ENCODE measurements at regions not wholly inside any gene's neighbourhood (a gene's known extent, or its start where the extent isn't known, plus 50 kb on each side); places are given as distances from the start of the nearest gene placed in this dataset.

GRCh38 chr9:90419221-90419851, 223.3 kb downstream of the DIRAS2 start:
- no peak for DNase-seq (ENCODE audit: low spot score)

- DNase-seq (ENCODE audit: low spot score), result no peak
Observed at GRCh38 chr9:90420211-90420610, 222.4 kb downstream of the DIRAS2 start.

GRCh38 chr9:90420768-90421513, 221.7 kb downstream of the DIRAS2 start:
- no peak for DNase-seq (ENCODE audit: low spot score)

- DNase-seq (ENCODE audit: low spot score), result no peak
Observed at GRCh38 chr9:90421786-90422185, 220.8 kb downstream of the DIRAS2 start.

- no peak for DNase-seq (ENCODE audit: low spot score)
Observed at GRCh38 chr9:90423661-90424193, 218.9 kb downstream of the DIRAS2 start.

- no peak for DNase-seq (ENCODE audit: low spot score)
Observed at GRCh38 chr9:90428517-90428916, 214.1 kb downstream of the DIRAS2 start.

GRCh38 chr9:90432951-90433350, 209.7 kb downstream of the DIRAS2 start:
- DNase-seq (ENCODE audit: low spot score), result no peak

- peak; percentile 17 for DNase-seq (ENCODE audit: low spot score)
Observed at GRCh38 chr9:90433398-90433941, 209.2 kb downstream of the DIRAS2 start.

- no peak for DNase-seq (ENCODE audit: low spot score)
Observed at GRCh38 chr9:90441814-90442213, 200.8 kb downstream of the DIRAS2 start.

GRCh38 chr9:90442723-90443122, 199.9 kb downstream of the DIRAS2 start:
- no peak for DNase-seq (ENCODE audit: low spot score)

GRCh38 chr9:90444609-90445204, 197.9 kb downstream of the DIRAS2 start:
- no peak for DNase-seq (ENCODE audit: low spot score)

GRCh38 chr9:90445391-90445790, 197.2 kb downstream of the DIRAS2 start:
- no peak for DNase-seq (ENCODE audit: low spot score)

GRCh38 chr9:90446200-90446948, 196.2 kb downstream of the DIRAS2 start:
- no peak for DNase-seq (ENCODE audit: low spot score)

GRCh38 chr9:90447773-90448172, 194.9 kb downstream of the DIRAS2 start:
- DNase-seq (ENCODE audit: low spot score), result no peak

GRCh38 chr9:90449213-90449925, 193.3 kb downstream of the DIRAS2 start:
- DNase-seq (ENCODE audit: low spot score), result no peak

- DNase-seq (ENCODE audit: low spot score), result no peak
Observed at GRCh38 chr9:90451804-90452203, 190.8 kb downstream of the DIRAS2 start.

GRCh38 chr9:90455316-90455715, 187.3 kb downstream of the DIRAS2 start:
- no peak for DNase-seq (ENCODE audit: low spot score)

- no peak for DNase-seq (ENCODE audit: low spot score)
Observed at GRCh38 chr9:90457386-90458190, 185.0 kb downstream of the DIRAS2 start.

GRCh38 chr9:90458485-90458884, 184.1 kb downstream of the DIRAS2 start:
- no peak for DNase-seq (ENCODE audit: low spot score)

- DNase-seq (ENCODE audit: low spot score), result no peak
Observed at GRCh38 chr9:90459321-90459720, 183.3 kb downstream of the DIRAS2 start.

GRCh38 chr9:90460220-90460619, 182.4 kb downstream of the DIRAS2 start:
- DNase-seq (ENCODE audit: low spot score), result no peak

Measured in AG20443 (cell line).